22Rv1 (cell line): ENCODE measurements at regions not wholly inside any gene's neighbourhood (a gene's known extent, or its start where the extent isn't known, plus 50 kb on each side); places are given as distances from the start of the nearest gene placed in this dataset.

Source experiments
- CTCF ChIP-seq: fragments of 450-650 bp; IDR thresholded peaks from 2 replicates; pipeline ENCODE4 v1.5.1; 2017; ENCODE audit warnings: mild to moderate bottlenecking
- ZFX ChIP-seq: fragments of 450-650 bp; IDR thresholded peaks from 2 replicates; pipeline ENCODE4 v1.6.1; 2017; ENCODE audit warnings: antibody characterized with exemption, borderline replicate concordance

GRCh38 chr4:114077610-114078009, 98.2 kb upstream of the ARSJ start:
- TF ChIP-seq CTCF (no peak), ZFX (no peak)
